ENCODE measurements at regions not wholly inside any gene's neighbourhood (a gene's known extent, or its start where the extent isn't known, plus 50 kb on each side); places are given as distances from the start of the nearest gene placed in this dataset.

GRCh38 chr11:123338997-123339752 is 90.9 kb upstream of the GRAMD1B start:
- TF ChIP-seq CTCF (conservative IDR thresholded peaks at IDR 0.05) = no peak
- no peak for TF ChIP-seq ZFX (IDR thresholded peaks at IDR 0.05)

All from C4-2B (cell line).